Activated CD8-positive, alpha-beta memory T cell treated with anti-CD3 and anti-CD28 coated beads for 24 hours (primary cell): ENCODE measurements at regions not wholly inside any gene's neighbourhood (a gene's known extent, or its start where the extent isn't known, plus 50 kb on each side); places are given as distances from the start of the nearest gene placed in this dataset.
"Not testable (repeated sequence)": the region's sequence is repeated elsewhere in the genome, so short reads cannot be mapped to it uniquely, and the experiment has no call there.

Experiments
- DNase-seq: peaks from one replicate; pipeline ENCODE4 v3.0.0-alpha.2; 2020

GRCh38 chr1:850318-850717, 73.4 kb upstream of the SAMD11 start:
- DNase-seq: not testable (repeated sequence)

DNA sequence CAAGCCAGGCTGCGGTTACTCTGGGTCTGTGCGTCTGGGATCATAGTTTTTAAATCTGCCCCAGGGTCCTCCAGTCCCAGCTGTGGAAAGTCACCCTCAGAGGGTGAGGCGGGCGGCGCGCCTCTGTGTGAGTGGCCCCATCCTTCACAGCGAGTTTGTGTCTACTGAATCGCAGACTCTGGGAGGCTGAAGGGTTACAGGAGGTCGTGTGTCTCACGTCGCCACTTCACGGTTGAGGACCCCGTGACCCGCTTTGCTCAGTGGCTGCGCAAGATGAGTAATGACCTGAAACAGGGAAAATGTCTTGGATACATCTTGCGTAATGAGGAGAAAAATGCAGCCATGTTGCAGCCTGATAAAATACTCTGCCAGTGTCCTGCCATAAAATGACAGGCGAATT, 72.3 kb upstream of the SAMD11 start:
- DNase-seq: not testable (repeated sequence)

DNA sequence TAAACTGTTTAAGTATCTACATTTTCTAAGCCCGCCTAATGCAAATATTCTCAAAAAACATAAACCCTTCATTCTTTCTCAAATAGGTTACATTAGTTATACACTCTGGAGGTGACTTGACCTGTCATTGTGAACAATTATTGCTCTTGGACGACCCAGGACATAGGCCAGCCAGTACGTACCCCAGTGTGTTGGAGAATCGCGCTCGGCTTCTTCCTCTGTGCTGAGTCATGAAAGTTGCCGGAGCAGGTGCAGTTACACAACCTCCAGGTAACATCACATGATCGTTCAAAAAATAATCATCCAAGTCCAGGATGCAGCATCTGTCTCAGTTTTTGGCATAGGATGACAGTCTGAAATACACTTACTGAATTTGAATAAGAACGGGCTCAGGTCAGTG, 71.9 kb upstream of the SAMD11 start:
- DNase-seq: not testable (repeated sequence)

DNA sequence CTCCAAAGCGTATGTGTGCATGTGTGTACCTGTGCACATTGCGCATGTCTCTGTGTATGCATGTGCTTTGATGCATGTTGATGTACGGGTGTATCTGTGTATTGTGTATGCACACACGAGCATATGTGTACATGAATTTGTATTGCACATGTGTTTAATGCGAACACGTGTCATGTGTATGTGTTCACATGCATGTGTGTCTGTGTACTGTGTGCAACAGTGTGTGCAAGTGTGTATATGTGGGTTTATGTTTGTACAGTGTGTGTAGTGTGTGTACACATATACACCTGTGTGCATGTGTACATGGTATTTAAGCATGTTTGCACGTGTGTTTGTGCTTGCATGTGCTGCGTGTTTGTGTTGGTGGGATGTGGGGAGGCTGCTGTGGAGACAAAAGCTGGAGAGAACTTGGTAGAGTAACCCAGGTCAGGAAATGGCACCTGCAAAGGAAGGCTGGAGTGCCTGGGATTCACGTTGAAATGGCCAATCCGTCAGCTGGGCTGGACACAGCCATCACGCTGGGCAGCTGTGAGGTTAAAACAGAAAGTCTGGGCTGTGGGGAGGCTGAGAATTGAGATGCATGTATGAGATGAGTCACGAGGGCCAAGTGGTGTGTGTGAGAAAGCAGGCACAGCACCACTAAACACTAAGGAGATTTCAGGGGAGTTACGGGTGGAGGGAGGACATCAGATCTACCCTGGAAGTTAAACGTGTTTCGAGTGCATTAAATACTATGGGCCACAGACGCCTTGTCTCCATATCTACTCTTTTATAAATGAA, 68.3 kb upstream of the SAMD11 start:
- not testable (repeated sequence) for DNase-seq

GRCh38 chr1:856541-857057, 67.1 kb upstream of the SAMD11 start:
- DNase-seq: not testable (repeated sequence)

- DNase-seq: not testable (repeated sequence)
Observed at GRCh38 chr1:857926-858648, 65.6 kb upstream of the SAMD11 start.

GRCh38 chr1:858649-859041, 65.1 kb upstream of the SAMD11 start:
- not testable (repeated sequence) for DNase-seq

GRCh38 chr1:860941-861340, 62.8 kb upstream of the SAMD11 start:
- not testable (repeated sequence) for DNase-seq

DNA sequence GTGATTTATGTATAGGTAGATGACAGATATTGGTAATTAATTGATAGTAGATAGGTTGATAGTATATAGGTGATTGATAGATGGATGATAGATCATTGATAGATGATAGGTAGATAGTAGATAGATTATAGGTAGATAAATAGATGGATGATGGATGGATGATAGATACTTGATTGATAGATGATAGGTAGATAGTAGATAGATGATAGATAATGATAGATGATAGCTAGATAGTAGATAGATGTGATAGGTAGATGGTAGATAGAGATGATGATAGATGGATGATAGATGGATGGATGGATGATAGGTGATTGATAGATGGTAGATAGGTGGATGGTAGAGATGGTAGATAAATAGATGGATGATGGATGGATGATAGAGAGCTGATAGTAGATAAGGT, 62.0 kb upstream of the SAMD11 start:
- DNase-seq: no peak

DNA sequence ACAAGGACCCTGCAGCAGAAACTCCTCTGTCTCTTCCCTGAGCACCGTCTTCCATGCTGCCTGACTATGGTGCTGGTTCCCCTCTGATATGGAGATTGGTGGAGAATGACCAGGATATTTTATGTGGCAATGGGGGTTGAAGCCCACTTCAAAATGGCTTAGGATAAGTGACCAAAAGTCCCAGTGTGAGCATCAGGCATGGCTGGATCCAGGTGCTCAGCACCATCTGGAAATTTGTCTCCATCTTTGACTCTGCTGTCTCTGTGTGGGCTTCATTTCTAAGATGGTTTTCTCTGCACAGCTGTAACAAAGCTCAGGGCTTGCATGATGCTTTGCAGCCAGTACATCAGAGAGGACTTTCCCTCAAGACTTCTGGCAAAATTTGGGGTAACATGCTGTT, 61.1 kb upstream of the SAMD11 start:
- not testable (repeated sequence) for DNase-seq

GRCh38 chr1:865633-866032, 58.1 kb upstream of the SAMD11 start:
- DNase-seq: not testable (repeated sequence)

DNA sequence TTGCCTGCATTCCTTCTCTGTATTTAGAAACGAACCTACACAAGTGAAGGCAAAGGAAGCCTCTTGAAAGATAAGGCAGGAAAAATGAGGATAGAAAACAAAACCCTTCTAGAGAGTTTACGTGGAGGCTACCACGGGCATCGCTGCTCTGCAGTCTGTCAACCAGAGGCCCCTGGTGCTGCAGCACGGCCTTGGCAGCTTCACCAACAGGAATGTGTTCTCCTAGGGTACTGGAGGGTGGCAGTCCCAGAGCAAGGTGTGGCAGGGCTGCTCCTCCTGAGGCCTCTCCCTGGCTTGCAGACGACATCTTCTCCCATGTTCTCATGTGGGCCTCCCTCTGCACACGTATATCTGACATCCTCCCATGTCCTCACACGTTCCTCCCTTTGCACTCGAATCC, 57.6 kb upstream of the SAMD11 start:
- DNase-seq: no peak

GRCh38 chr1:866631-867299, 57.0 kb upstream of the SAMD11 start:
- not testable (repeated sequence) for DNase-seq

GRCh38 chr1:867550-867949, 56.2 kb upstream of the SAMD11 start:
- DNase-seq: not testable (repeated sequence)

- DNase-seq: peak; percentile 92
Observed at GRCh38 chr1:869499-870244, 54.1 kb upstream of the SAMD11 start.
